Keratinocyte (primary cell): ENCODE measurements at regions not wholly inside any gene's neighbourhood (a gene's known extent, or its start where the extent isn't known, plus 50 kb on each side); places are given as distances from the start of the nearest gene placed in this dataset.

ENCODE experiments used
- CTCF ChIP-seq, 3 experiments: IDR thresholded peaks in 1 of 3; conservative IDR thresholded peaks in 1 of 3; optimal IDR thresholded peaks in 1 of 3; 2 replicates in 2 of 3; 3 replicates in 1 of 3; pipeline versions ENCODE3 to v1.5.1; 2011; ENCODE audit warnings: low read length in 3 of 3, mild to moderate bottlenecking in 3 of 3, moderate library complexity in 2 of 3, control low read depth in 1 of 3, inconsistent platforms in 1 of 3; ENCODE audit not compliant: insufficient read depth in 2 of 3; ENCODE audit errors: extremely low read depth in 1 of 3
- EZH2 ChIP-seq: IDR thresholded peaks from one replicate; pipeline ENCODE4 v1.6.1; 2012; ENCODE audit warnings: inconsistent platforms, mild to moderate bottlenecking, low read length, moderate library complexity

- TF ChIP-seq CTCF (optimal IDR thresholded peaks at IDR 0.05 in 1 of 3, IDR thresholded peaks at IDR 0.05 in 1 of 3, conservative IDR thresholded peaks at IDR 0.05 in 1 of 3; ENCODE audit: extremely low read depth in 1 of 3, insufficient read depth in 2 of 3, low read length in 3 of 3) (no peak), EZH2 (no peak)
These were observed 238.7 kb upstream of the SEL1L start for GRCh38 chr14:81772381-81772780.
